HG03108 (cell line): ENCODE measurements at regions not wholly inside any gene's neighbourhood (a gene's known extent, or its start where the extent isn't known, plus 50 kb on each side); places are given as distances from the start of the nearest gene placed in this dataset.
"Not testable (repeated sequence)": the region's sequence is repeated elsewhere in the genome, so short reads cannot be mapped to it uniquely, and the experiment has no call there.

Experiments
- ATAC-seq: cut with Tn5 transposase; IDR thresholded peaks from one replicate; pipeline ENCODE4 v1.9.1; 2021; ENCODE audit warnings: moderate library complexity; ENCODE audit not compliant: unreplicated experiment

- no peak for ATAC-seq
Observed at GRCh38 chr11:82080160-82080559, 653.5 kb downstream of the FAM181B start.

- no peak for ATAC-seq
Observed at GRCh38 chr11:82076126-82076525, 657.5 kb downstream of the FAM181B start.

DNA sequence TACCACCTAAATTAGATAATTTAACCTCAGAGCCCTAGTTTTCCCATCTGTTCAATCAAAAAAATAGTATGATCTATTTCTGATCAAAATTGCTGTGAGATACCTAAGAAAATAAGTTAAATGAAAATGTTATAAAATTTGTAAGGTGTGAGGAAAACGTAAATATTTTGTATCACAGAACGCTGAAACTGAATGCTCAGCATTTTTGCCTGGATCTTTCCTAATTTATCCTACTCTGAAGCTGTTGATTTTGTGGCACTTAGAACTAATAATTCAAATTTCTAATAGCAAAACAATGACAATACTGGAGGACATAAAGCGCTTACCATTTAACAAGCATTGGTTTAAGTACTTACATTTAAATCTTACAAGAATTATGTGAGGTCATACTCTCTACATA, 674.2 kb downstream of the FAM181B start:
- no peak for ATAC-seq

DNA sequence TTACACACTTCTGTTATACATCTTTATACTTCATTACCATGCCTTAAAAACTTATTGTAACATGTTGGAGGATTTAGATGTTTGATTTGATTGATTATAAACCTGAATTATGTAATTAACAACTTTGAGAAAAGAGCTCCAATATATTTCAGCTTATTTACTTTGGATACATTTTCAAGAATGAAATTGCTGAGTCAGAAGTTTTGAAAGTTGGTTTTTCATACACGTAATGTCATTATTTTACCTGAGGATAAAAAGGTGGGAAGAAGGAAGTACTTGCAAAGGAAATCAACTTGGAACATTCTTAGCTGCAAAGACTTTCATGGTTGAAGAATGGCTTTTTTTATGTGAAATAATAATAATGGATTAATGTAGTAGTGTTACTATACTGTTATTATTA, 677.2 kb downstream of the FAM181B start:
- no peak for ATAC-seq

DNA sequence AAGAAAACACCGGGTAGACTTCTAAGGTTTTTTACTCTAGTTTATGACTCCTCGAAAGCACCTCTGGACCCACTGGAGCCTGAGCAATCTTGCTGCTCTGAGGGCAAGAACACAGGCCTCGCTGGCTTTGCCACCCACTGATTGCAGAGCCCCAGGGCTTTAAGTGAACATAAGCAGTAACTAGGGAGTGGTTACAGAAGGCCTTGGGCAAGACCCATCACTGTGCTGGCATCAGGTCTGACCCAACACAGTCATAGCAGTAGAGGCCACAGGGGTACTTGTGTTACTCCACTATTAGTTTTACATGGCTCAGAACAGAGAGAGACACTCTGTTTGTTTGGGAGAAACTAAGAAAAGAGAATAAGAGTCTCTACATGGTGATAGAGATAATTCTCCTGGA, 684.5 kb downstream of the FAM181B start:
- ATAC-seq, result no peak

DNA sequence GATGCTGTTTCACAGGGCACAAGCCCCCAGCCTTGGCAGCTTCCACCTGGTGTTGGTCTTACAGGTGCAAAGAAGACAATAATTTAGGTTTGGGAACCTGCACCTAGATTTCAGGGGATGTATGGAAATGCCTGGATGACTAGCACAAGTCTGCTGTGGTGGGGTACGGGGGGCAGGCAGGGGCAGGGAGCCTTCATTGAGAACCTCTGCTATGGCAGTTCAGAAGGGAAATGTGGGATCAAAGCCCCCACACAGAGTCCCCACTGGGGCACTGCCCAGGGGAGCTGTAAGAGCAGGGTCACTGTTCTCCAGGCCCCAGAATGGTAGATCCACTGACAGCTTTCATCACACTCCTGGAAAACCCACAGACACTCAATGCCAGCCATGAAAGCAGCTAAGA, 686.5 kb downstream of the FAM181B start:
- ATAC-seq, result no peak

- ATAC-seq, result no peak
Observed at GRCh38 chr11:82046778-82047177, 686.9 kb downstream of the FAM181B start.

GRCh38 chr11:82045748-82046457, 687.8 kb downstream of the FAM181B start:
- ATAC-seq, result no peak

GRCh38 chr11:82043316-82043715, 690.3 kb downstream of the FAM181B start:
- no peak for ATAC-seq

DNA sequence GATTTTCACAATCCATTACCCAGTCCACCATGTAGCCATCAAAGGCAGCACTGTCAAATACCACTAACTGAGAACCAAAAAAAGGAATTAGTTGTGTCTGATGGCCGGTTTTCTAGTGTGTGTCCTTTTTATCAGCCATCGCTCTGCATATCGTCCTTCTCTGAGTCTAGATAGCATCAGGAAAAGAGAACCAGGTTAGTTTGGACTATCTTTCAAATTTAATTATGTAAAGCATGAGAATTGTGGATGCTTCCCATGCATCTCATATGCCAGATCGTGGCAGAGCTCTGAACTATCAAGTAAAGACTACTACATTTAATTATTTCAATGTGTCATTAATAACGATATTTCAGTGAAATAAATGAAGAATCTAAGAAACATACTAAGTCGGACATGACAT, 691.9 kb downstream of the FAM181B start:
- ATAC-seq, result no peak

DNA sequence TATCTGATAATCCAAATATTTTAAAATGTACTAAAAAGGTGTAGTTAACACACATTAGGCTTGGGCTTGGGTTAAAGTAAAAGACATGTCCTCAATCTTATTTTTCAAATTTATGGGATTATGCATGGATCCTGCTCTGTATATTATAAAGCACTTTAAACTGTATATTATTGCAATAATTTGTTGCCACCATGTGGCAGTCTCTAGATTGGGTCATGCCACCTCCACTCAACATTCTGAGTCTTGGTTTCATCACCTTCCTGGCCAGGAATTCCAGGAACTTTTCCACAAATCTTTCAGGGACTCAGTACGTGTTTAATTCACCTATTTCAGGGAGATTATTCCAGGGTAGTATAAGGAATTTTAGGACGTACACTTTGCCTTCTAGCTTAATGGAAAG, 695.5 kb downstream of the FAM181B start:
- no peak for ATAC-seq

DNA sequence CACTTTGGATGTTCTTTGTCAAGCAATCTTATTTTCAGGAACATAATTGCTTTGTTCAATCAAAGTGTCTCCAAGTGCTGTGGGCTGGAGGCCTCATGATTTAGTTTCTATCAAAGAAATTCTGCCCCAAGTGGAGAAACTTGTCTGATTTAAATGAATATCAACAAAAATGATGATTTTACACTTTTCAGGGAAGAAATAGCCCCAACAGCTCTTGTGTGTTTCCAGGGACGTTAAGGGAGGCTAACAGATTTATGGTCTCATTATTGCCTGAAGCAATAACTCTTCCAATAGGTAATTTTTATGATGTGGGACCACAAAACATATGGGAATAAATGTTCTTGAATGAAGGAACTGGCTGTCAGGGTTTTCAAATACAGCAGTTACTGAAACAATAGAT, 699.1 kb downstream of the FAM181B start:
- no peak for ATAC-seq

- ATAC-seq, result not testable (repeated sequence)
Observed at GRCh38 chr11:82027335-82027734, 706.3 kb downstream of the FAM181B start.

DNA sequence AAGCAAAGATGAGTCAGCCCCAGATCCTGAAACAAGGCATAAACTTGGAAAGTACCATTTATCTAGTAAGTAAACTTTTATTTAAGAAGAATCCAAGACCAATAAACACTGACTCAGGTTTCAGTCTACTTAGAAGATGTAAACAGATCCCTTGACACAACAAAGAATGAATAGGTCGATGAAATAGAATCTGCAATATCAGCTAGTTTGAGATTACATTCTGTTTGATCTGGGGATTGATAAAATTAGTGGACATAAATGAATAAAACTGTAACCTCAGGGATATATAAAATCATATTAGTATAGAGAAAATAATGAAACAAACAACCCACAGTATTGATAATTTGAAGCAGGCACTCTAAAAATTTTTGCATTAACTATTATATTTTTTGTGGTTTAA, 708.9 kb downstream of the FAM181B start:
- no peak for ATAC-seq

GRCh38 chr11:82012276-82012675, 721.4 kb downstream of the FAM181B start:
- no peak for ATAC-seq

DNA sequence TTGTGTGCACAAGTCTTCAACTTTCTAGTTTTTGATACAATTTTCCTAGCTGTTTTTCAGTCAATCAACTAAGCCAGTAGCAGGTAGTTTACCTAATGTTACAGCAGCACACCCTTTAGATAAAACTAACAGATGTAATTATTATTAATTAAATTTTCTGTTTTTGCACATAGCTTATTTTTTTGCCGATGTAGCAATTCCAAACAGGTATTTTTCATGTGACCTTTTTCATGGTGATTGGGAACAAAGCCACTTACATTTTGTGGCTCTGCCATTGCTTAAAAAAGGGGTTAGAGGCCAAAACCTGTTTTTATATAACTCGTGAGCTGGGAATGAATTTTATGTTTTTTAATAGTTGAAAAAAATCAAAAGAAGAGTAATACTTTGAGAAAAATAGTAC, 724.5 kb downstream of the FAM181B start:
- ATAC-seq, result no peak

- ATAC-seq, result no peak
Observed at GRCh38 chr11:82007521-82007920, 726.1 kb downstream of the FAM181B start.

GRCh38 chr11:82004537-82005213, 729.0 kb downstream of the FAM181B start:
- ATAC-seq, result no peak

- no peak for ATAC-seq
Observed at GRCh38 chr11:82003671-82004515, 729.8 kb downstream of the FAM181B start.

DNA sequence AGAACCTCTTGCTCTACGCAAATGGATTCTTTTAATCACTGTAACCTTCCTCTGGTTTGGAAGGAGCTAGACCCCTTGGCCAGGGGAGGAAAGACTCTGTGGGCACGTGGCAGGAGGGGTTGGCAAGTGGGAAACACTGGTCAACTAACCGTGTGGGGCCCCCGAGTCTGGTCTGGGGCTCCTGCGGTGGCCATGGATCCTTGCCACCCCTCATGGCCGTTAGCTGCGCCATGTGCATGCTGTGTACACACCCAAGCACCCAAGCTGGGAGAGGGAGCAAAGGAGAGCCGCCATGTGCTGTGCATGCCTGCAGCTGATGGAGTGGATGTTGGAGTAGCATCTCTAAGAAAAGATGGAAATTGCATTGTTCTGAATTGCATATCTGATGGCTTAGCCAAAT, 730.6 kb downstream of the FAM181B start:
- no peak for ATAC-seq

DNA sequence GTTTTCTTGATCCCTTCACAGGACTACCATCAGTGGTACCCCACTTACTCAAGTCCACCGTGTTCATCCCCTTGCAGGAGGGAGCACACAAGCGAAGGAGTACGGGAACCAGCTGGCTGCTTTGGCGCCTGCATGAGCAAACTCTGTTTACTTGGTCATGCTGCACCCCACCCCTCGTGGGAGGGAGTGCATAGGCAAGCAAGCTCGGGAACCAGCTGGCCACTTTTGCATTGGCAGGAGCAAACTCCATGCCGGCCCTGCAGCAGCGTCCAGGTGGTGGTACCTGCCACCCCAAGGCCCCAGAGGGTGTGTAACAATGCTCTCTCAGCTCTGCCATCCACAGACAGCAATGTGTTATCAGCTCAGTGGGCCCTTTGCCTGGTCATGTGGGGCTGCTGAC, 737.8 kb downstream of the FAM181B start:
- no peak for ATAC-seq

DNA sequence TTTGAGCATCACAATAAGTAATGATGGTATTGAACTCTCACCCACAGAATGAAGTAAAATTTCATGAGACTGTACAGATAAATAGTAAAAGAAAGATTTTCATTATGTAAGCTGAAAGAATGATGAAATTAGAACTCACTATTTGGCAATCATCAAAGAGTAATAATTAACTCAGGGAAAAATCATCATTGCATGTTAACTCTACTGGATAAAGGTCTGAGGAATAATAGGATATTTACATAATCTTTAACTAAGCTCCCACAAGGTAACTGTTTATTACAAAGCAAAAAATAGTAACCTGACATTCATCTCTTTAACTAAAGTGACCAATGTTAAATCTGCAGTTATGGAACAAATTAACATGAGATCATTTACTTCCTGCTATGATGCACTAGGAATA, 739.9 kb downstream of the FAM181B start:
- ATAC-seq, result no peak
